ENCODE measurements at regions not wholly inside any gene's neighbourhood (a gene's known extent, or its start where the extent isn't known, plus 50 kb on each side); places are given as distances from the start of the nearest gene placed in this dataset.

GRCh38 chr16:65658349-65658748 lies 536.5 kb upstream of the CDH11 start:
- TF ChIP-seq, protein P1, sequence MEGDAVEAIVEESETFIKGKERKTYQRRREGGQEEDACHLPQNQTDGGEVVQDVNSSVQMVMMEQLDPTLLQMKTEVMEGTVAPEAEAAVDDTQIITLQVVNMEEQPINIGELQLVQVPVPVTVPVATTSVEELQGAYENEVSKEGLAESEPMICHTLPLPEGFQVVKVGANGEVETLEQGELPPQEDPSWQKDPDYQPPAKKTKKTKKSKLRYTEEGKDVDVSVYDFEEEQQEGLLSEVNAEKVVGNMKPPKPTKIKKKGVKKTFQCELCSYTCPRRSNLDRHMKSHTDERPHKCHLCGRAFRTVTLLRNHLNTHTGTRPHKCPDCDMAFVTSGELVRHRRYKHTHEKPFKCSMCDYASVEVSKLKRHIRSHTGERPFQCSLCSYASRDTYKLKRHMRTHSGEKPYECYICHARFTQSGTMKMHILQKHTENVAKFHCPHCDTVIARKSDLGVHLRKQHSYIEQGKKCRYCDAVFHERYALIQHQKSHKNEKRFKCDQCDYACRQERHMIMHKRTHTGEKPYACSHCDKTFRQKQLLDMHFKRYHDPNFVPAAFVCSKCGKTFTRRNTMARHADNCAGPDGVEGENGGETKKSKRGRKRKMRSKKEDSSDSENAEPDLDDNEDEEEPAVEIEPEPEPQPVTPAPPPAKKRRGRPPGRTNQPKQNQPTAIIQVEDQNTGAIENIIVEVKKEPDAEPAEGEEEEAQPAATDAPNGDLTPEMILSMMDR (IDR thresholded peaks at IDR 0.05) = no peak
- TF ChIP-seq POLR2A (IDR thresholded peaks at IDR 0.05) = no peak

All from Peyer's patch (tissue), 4 donors.